HepG2 (cell line): ENCODE measurements at regions not wholly inside any gene's neighbourhood (a gene's known extent, or its start where the extent isn't known, plus 50 kb on each side); places are given as distances from the start of the nearest gene placed in this dataset.

ENCODE experiments used
- ETV6 ChIP-seq: sonication (generic); formaldehyde crosslinking; conservative IDR thresholded peaks from 2 replicates; pipeline ENCODE4 v1.4.0; 2020; ENCODE audit warnings: missing genetic modification reagents
- FOXK2 ChIP-seq: fragments of 450-650 bp; IDR thresholded peaks from 2 replicates; pipeline ENCODE4 v1.6.1; 2016
- GABPA ChIP-seq, 2 experiments: IDR thresholded peaks; 2 replicates each; pipeline ENCODE4 v1.6.1; 2011 to 2016; ENCODE audit warnings: low read depth in 2 of 2, low read length in 1 of 2, missing biosample characterization in 1 of 2, missing genetic modification characterization in 1 of 2
- GTF3A ChIP-seq: sonication (generic); formaldehyde crosslinking; conservative IDR thresholded peaks from 2 replicates; pipeline ENCODE4 v1.4.0; 2020; ENCODE audit warnings: mild to moderate bottlenecking, missing genetic modification reagents
- IKZF1 ChIP-seq: fragments of 450-650 bp; IDR thresholded peaks from 2 replicates; pipeline ENCODE4 v1.7.1; 2016
- YEATS2 ChIP-seq: sonication (generic); formaldehyde crosslinking; IDR thresholded peaks from 2 replicates; pipeline ENCODE4 v1.4.0; 2020; ENCODE audit warnings: missing genetic modification reagents, borderline replicate concordance
- ZBTB20 ChIP-seq: sonication (generic); formaldehyde crosslinking; IDR thresholded peaks from 2 replicates; pipeline ENCODE4 v1.8.1; 2023; ENCODE audit warnings: missing genetic modification reagents, low read depth, mild to moderate bottlenecking, borderline replicate concordance
- ZNF333 ChIP-seq: sonication (generic); formaldehyde crosslinking; IDR thresholded peaks from 2 replicates; pipeline ENCODE4 v1.4.0; 2020; ENCODE audit warnings: mild to moderate bottlenecking, missing genetic modification reagents, borderline replicate concordance
- ZNF335 ChIP-seq: sonication (generic); formaldehyde crosslinking; IDR thresholded peaks from 2 replicates; pipeline ENCODE4 v1.4.0; 2020; ENCODE audit warnings: missing genetic modification reagents
- ZNF510 ChIP-seq: sonication (generic); formaldehyde crosslinking; IDR thresholded peaks from 2 replicates; pipeline ENCODE4 v1.4.0; 2020; ENCODE audit warnings: low read depth, mild to moderate bottlenecking, missing genetic modification reagents
- ZNF782 ChIP-seq: sonication (generic); formaldehyde crosslinking; IDR thresholded peaks from 2 replicates; pipeline ENCODE4 v1.4.0; 2020; ENCODE audit warnings: missing genetic modification reagents, mild to moderate bottlenecking, borderline replicate concordance
- TF ChIP-seq, protein P1 (sequence below): sonication (generic); formaldehyde crosslinking; IDR thresholded peaks from 2 replicates; pipeline ENCODE4 v1.8.0; 2022; ENCODE audit warnings: missing genetic modification reagents, mild to moderate bottlenecking, inconsistent platforms, borderline replicate concordance
- TF ChIP-seq, protein P2 (sequence below): sonication (generic); formaldehyde crosslinking; IDR thresholded peaks from 2 replicates; pipeline ENCODE4 v1.4.0; 2020; ENCODE audit warnings: missing genetic modification reagents, mild to moderate bottlenecking, borderline replicate concordance
- TF ChIP-seq, protein P3 (sequence below): sonication (generic); formaldehyde crosslinking; IDR thresholded peaks from 2 replicates; pipeline ENCODE4 v1.5.1; 2020; ENCODE audit warnings: missing genetic modification reagents, mild to moderate bottlenecking, borderline replicate concordance
- TF ChIP-seq, protein P4 (sequence below), 2 experiments: sonication (generic) in 1 of 2; formaldehyde crosslinking in 1 of 2; IDR thresholded peaks; 2 replicates each; pipeline versions ENCODE4 v1.4.0 to v1.6.1; 2016 to 2020; ENCODE audit warnings: borderline replicate concordance in 1 of 2, low read depth in 1 of 2, mild to moderate bottlenecking in 1 of 2, missing genetic modification reagents in 1 of 2
- TF ChIP-seq, protein P5 (sequence below): sonication (generic); formaldehyde crosslinking; IDR thresholded peaks from 2 replicates; pipeline ENCODE4 v1.9.0; 2022; ENCODE audit warnings: low read depth, missing genetic modification reagents

DNA sequence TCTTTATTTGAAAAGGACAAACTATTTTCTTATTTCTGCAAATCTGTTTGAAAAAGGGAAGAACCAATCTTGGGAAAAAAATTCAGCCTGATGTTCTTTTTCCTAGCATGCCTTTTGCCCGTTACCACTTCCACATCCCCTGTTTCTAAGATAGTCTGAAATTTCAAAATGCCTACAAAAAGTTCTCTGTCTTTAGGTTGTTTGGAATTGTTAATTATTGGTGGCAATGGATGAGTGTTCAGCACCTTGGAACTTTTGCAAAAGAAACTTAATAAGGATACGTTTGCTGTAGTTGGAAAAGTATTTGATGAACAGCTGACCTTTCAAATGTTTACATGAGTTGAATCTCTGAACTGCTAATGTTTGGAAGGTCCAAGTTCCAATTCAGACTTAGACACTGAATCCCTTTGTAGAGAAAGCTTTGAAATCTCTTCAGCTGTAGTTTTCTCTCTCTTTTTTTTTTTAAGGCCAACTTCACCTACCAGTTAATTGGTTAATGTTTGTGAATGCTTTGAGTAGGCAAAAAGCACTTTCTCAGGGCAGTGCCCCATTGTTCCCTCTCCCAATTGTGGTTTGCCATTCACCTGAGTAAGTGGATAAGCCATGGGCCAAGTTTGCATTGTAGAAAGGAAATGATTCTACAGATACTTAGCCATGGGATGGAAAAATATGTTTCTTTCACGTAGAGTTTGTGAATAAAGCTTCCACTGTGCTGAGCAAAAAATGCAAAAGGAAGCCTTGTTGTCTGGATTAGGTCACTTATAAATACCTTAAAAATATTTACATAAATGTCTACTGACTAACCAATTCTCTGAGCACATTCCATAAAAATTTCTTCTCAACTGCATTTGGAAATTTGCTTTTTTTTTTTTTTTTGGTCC, 156.4 kb upstream of the ELL2 start (continued):
- TF ChIP-seq ZNF782: no peak
- TF ChIP-seq IKZF1: no peak
- no peak for TF ChIP-seq ZNF510 (CRISPR knock-in tag)
- TF ChIP-seq, protein P1, sequence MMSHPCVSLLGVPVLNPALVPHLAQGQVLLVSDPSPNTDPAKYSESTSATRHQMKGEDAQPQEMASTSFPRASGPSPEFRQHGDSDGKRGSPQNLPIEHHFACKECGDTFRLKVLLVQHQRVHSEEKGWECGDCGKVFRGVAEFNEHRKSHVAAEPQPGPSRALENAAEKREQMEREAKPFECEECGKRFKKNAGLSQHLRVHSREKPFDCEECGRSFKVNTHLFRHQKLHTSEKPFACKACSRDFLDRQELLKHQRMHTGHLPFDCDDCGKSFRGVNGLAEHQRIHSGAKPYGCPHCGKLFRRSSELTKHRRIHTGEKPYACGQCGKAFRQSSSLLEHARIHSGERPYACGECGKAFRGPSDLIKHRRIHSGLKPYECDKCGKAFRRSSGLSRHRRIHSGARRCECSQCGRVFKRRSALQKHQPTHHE (CRISPR knock-in tag): no peak
- TF ChIP-seq ZBTB20: peak; percentile 72; the same call in 1 of the 2 replicates
- peak; percentile 42; the same call in 1 of the 2 replicates for TF ChIP-seq YEATS2 (CRISPR knock-in tag)
- TF ChIP-seq GTF3A (CRISPR knock-in tag): no peak
- TF ChIP-seq ZNF335: 0 out of 2 replicates have a peak, but pooled peaks have one; percentile 35
- no peak for TF ChIP-seq ZNF333 (CRISPR knock-in tag)
- TF ChIP-seq, protein P2, sequence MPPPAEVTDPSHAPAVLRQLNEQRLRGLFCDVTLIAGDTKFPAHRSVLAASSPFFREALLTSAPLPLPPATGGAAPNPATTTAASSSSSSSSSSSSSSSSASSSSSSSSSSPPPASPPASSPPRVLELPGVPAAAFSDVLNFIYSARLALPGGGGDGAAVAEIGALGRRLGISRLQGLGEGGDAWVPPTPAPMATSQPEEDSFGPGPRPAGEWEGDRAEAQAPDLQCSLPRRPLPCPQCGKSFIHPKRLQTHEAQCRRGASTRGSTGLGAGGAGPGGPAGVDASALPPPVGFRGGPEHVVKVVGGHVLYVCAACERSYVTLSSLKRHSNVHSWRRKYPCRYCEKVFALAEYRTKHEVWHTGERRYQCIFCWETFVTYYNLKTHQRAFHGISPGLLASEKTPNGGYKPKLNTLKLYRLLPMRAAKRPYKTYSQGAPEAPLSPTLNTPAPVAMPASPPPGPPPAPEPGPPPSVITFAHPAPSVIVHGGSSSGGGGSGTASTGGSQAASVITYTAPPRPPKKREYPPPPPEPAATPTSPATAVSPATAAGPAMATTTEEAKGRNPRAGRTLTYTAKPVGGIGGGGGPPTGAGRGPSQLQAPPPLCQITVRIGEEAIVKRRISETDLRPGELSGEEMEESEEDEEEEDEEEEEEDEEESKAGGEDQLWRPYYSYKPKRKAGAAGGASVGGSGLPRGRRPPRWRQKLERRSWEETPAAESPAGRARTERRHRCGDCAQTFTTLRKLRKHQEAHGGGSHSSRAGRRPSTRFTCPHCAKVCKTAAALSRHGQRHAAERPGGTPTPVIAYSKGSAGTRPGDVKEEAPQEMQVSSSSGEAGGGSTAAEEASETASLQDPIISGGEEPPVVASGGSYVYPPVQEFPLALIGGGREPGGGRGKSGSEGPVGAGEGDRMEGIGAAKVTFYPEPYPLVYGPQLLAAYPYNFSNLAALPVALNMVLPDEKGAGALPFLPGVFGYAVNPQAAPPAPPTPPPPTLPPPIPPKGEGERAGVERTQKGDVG (CRISPR knock-in tag): no peak
- TF ChIP-seq, protein P3, sequence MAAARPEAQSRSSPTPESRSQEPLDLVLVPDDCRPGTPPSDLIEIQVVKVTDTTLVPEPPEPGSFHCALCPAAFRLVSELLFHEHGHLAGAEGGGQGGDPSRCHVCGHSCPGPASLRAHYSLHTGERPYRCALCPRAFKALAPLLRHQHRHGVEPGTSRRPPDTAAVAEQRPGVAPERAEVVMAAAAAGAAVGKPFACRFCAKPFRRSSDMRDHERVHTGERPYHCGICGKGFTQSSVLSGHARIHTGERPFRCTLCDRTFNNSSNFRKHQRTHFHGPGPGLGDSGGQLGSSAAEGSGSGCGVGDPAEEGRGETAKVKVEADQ (CRISPR knock-in tag): no peak
- TF ChIP-seq GABPA (IDR thresholded peaks at IDR 0.05; ENCODE audit: low read depth, low read length): no peak
- TF ChIP-seq GABPA (CRISPR knock-in tag; IDR thresholded peaks at IDR 0.05; ENCODE audit: low read depth): no peak
- TF ChIP-seq ETV6 (CRISPR knock-in tag): no peak
- TF ChIP-seq FOXK2: no peak
- TF ChIP-seq, protein P4, sequence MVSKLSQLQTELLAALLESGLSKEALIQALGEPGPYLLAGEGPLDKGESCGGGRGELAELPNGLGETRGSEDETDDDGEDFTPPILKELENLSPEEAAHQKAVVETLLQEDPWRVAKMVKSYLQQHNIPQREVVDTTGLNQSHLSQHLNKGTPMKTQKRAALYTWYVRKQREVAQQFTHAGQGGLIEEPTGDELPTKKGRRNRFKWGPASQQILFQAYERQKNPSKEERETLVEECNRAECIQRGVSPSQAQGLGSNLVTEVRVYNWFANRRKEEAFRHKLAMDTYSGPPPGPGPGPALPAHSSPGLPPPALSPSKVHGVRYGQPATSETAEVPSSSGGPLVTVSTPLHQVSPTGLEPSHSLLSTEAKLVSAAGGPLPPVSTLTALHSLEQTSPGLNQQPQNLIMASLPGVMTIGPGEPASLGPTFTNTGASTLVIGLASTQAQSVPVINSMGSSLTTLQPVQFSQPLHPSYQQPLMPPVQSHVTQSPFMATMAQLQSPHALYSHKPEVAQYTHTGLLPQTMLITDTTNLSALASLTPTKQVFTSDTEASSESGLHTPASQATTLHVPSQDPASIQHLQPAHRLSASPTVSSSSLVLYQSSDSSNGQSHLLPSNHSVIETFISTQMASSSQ (IDR thresholded peaks at IDR 0.05; ENCODE audit: low read depth): peak; percentile 85
- TF ChIP-seq, protein P4 (CRISPR knock-in tag; IDR thresholded peaks at IDR 0.05; ENCODE audit: borderline replicate concordance): peak; percentile 92; the same call in 1 of the 2 replicates
- TF ChIP-seq, protein P5, sequence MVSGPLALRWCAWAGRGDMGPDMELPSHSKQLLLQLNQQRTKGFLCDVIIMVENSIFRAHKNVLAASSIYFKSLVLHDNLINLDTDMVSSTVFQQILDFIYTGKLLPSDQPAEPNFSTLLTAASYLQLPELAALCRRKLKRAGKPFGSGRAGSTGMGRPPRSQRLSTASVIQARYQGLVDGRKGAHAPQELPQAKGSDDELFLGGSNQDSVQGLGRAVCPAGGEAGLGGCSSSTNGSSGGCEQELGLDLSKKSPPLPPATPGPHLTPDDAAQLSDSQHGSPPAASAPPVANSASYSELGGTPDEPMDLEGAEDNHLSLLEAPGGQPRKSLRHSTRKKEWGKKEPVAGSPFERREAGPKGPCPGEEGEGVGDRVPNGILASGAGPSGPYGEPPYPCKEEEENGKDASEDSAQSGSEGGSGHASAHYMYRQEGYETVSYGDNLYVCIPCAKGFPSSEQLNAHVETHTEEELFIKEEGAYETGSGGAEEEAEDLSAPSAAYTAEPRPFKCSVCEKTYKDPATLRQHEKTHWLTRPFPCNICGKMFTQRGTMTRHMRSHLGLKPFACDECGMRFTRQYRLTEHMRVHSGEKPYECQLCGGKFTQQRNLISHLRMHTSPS (CRISPR knock-in tag): peak; percentile 77
